HG02763 (cell line): ENCODE measurements at regions not wholly inside any gene's neighbourhood (a gene's known extent, or its start where the extent isn't known, plus 50 kb on each side); places are given as distances from the start of the nearest gene placed in this dataset.
"Not testable (repeated sequence)": the region's sequence is repeated elsewhere in the genome, so short reads cannot be mapped to it uniquely, and the experiment has no call there.

Source experiments
- ATAC-seq: cut with Tn5 transposase; IDR thresholded peaks from one replicate; pipeline ENCODE4 v1.9.1; 2021; ENCODE audit warnings: mild to moderate bottlenecking, moderate library complexity; ENCODE audit not compliant: unreplicated experiment

DNA sequence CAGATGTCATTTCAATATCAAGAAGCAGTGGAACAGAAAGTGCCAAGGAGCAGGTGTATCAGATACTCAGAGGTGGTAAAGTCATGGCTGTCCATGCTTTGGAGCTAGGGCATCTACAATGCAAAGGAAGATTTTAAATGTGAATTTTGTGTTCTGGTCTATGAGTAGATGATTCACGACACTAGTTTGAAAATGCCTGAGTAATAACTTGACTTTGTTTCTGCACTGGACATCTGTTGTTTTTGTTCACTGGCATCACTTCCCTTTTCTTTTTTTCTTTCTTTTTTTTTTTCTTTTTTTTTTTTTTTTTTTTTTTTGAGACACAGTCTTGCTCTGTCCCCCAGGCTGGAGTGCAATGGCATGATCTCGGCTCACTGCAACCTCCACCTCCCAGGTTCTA, 460.7 kb upstream of the PAPPA start:
- ATAC-seq: not testable (repeated sequence)

DNA sequence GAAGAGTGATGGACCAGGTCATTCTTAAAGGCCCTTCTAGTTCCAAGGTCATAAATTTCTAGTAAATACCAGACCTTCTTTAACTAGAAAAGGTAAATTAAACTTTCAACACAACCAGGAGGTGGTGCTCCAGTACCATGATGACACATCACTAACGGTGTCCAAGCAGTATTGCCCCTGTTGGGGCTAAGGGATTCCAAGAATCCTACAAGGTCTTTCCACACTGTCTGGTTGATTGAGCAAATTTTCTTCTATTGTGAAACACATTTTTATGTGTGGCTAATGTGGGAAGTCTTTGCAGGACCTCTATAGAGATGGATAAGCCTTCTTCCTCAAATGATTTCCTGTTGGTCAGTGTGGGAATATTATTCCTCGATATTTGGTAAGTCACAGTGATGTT, 459.6 kb upstream of the PAPPA start:
- ATAC-seq: no peak

DNA sequence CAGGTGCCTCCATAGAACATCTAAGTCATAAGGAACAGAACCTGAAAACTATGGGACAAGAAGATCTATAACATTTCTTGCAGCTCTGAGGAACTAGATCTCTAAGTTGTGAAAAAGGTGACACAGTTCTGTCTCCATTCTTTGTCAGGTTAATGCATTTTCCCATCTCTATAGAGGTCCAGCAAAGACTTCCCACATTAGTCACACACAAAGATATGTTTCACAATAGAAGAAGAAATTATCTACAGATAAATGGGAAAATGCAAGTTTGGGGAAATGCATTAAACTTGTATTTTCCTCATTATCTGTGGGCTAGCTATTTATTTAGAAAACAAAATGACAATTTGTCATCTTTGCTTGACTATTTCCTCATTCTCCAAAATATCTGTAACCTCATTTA, 458.6 kb upstream of the PAPPA start:
- no peak for ATAC-seq

DNA sequence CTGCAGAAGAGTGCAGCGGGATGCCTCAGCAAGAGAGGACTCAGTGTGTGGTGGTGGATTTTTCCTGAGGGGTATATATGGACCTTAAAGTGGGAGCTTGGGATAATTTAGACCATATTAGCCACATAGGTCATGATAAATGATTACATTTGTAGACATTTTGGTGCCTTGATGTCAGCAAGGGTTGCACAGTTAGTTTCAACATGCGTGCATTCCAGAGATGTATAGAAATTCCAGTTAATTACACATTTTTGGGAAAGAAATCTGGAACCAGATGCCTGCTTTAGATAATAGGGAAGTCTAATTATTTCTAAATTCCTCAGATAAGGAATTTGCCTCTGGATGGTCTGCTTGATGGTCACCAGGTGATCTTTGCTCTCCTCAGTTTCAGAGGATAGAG, 440.6 kb upstream of the PAPPA start:
- ATAC-seq: no peak

DNA sequence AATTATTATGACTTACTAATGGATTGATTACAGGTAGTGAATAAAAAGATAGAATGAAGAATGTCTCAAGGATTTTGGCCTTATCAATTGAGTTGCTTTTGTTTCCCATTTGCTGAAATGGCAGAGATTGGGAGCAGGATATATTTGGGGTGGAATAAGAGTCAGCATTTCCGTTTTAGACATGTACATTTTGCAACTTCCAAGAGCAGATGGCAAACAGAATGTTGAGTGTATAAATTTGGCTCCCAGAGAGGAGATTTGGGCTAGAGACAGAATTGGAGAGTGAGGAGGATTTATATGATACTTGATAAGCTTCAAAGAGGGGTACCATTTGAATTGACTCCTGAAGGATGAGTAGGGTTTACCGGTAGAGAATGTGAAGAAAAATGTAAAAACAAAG, 437.9 kb upstream of the PAPPA start:
- no peak for ATAC-seq

DNA sequence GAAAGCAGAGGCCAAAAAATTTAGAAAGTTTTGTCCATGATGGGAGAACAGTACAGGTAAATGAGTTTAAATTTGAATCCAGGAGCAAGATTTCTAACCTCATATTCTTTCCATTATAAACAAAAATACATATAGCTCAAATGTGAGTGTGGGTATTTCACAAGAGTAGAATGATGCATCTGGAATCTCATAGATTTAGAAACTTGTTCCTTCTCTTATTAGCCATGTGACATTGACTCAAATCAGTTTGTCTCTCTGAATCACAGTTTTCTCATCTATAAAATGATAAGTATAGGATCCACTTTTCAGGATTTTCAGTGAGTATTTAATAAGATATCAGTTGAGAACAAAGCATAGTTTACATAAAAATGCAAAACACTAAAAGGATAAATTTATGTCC, 436.3 kb upstream of the PAPPA start:
- ATAC-seq: no peak

DNA sequence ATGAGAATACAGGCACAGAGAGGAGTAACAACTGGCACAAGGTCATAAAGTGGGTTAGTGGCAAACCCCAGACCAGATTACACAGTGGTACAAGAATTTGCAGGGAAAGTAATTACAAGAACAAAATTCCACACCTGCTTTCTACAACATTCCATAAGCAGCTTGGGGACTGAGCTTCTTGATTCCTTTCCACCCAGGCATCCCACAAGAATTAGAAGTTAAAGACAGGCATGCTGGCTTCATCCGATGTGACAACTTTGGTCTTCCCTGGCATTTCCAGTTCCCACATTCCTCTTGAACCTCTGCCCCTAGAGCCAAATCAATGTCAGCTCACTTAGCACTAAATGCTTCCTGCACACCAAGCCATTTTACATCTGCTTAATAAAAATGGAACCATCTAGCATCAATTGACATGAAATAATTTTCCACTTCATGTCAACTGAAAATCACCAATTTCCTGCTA, 435.8 kb upstream of the PAPPA start:
- ATAC-seq: no peak

DNA sequence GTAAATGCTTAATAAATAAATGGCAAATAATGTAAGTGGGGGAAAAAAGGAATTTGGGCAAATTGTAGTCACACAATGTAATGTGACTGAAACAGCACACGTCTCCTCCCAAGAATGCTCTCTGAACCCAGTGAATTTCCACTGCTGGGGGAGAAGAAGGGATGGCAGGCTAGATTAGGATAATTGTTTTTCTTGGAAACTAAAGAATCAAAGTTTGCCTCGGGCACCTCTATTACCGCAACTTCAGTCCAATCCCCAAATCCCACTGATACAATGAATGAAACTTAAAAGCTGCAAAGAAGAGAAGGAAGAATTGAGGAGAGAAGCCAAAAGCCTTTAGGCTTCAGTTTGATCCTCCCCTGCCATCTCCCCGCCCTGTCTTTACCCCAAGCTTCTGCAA, 423.2 kb upstream of the PAPPA start:
- ATAC-seq: no peak

DNA sequence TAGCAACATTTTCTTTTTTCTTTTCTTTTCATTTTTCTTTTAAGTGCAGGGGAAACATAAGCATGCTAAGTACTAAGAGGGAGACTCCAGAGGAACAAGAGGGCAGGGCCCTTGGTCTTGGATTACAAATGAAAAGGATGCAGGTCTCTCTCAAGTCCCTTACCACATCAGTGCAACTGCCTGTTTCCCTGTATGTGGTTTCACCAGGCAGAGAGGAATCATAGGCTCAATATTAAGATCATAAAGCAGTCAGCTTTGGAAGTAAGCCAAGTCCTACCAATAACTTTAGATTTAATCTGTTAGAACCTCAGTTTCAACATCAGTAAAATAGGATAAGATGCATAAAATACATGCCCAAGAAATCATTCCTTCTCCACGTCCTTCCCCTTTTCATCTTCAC, 422.7 kb upstream of the PAPPA start:
- ATAC-seq: no peak

DNA sequence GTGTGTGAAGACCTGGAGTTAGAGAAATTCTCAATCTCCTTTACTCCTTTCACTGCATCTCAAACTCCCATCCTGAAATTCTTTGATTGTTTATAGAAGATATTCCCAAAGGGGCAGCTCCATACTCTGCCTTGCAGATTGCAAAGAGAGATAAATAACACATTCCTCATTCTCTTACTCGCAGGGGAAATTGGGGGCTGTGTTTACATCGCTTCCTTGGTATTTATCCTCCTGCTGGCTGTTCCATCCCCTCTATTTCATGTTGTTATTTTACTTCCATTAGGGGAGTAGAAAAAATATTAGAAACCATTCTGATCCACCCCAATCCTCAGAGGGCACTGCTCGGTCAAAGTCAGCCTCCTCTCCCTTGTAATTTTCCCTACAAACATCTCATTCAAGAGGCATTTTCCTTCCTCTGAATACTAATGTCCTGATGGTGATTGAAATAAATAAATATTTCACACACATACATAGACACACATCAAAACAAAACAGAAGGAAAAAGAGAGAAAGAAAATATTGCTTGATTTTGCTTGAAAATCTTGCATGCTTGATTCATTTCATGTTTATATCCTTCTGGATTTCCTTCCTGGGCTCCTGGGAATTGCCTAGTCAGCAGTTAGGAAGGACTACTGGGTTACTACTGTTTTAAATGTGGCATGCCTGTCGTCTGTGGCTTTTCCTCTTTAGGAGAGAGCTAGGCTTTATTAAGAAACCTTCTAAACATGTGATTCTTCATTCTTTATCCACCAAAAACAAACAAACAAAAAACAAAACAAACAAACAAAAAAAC, 420.1 kb upstream of the PAPPA start:
- ATAC-seq: no peak

DNA sequence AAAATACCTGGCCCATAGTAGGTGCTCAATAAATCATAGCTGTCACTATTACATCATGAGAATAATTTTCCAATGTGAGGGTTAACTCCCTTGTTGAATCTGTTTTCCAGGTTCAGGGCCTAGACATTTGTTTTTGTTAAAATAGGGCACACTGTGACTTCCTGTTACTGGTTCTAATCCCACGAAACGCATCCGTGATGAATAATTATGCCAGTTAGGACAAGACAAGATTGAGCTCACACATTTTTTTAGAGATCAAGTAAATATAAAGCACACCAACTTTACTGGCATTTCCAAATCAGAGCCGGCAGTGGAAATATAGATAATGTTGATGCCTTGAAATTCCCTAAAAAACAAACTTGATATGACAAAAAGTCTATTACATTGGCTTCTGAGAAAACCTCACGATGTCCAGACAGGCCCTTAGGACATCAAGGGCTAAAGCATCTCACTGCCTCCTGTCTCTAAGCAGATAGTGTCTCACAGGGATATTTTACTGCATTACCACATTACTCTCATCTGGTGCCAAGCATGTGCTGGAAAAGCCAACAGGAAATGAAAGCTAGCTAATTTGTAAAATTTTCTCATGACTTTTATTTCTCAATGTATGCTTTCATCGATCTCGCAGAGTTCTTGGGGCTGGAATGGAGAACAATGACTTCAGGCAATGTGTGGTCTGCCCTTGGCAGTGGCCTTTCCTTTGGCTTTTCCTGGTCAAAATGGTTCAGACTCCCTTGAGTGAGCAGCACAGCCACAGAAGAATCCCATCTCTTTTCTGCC, 414.3 kb upstream of the PAPPA start:
- ATAC-seq: no peak

DNA sequence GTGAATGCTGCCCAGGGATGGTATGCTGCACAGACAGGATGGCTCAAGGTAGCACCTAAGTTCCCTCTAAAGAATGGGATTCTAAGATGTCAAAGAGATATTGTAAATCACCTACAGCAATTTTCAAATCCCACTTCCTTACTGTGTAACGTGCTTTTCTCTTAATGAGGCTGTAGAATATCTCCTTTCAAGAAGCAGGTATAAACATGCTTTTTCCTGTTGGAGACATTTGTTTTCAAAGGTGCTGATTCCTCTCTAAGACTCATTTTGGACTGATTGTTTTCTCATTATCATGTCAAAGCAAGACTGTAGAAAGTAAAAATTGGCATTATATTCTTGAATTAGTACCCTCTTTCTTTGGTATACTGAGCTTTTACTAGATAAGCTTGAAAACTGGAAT, 412.6 kb upstream of the PAPPA start:
- no peak for ATAC-seq

DNA sequence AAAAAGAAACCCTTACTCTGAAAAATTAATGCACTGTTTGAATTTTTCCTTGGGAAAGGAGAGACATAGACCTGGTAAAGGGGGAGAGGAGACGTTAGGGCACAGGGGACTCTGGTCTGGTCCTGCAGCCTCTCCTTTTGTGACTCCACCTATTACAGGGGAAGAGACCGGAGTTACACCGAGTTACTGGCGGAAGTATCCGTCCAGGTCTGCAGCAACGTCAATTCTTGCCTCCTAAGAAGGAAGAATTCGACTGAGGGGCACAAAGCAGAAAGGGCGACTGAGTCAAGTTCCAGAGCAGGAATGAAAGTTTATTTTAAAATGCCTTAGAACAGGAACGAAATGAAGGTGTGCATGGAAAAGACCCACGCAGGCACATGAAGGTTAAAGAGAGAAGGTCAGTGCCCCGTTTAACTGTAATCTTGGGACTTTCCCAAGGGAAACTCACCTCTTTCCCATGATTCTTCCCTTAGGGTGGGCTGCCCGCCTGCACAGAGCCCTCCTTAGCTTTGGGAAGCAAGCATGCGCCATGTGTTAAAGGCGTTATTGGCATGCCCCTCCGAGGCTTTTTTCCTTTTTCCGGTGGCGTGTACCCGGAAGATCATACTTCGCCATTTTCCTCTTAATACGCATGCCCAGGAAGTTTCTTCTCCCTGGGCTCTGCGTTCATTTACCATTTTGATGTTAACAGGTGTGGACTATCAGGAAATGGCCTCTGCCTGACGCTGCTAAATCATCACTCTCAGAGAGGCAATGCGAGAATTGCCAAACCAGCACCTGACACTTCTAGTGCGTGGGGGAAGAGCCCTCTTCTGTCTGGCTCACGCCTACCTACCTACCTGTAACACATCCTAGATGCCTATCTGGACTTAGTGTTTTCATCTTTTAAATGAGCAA, 409.6 kb upstream of the PAPPA start:
- no peak for ATAC-seq

DNA sequence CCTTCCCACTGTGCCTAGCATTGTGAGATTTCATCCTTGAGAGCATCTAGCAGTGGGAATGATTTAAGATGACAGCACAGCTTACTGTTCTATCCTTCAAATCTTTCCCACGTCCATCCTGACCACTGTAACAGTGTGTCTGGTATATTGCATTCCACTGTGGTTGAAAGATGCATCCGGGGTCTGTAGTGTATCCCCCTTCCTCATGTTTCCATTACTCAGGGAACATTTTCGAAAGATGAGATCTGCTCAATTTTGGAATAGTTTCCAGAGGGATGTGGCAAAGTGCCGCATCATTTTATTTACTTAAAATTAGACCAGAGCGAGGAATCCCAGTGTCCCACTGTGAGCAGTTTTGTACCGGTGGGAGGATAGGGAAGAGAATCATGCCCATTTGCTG, 407.1 kb upstream of the PAPPA start:
- ATAC-seq: no peak

DNA sequence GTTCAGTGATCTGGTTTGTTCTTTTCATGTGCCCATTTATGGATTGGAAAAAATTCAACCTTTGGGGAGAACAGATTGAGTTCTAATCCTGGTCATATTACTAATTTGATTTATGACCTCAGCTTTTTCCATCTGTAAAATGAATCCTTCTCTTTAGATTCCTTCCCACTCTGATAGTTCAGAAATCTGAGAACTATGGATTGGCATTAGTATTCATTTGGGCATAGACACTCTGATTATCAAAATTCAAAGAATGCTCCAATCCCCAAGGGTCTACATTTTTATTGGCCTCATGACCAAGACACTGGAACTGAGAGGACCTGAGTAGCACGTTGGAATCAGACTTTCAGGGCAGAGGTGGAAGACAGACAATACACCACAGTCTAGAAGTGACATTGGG, 405.9 kb upstream of the PAPPA start:
- ATAC-seq: no peak

DNA sequence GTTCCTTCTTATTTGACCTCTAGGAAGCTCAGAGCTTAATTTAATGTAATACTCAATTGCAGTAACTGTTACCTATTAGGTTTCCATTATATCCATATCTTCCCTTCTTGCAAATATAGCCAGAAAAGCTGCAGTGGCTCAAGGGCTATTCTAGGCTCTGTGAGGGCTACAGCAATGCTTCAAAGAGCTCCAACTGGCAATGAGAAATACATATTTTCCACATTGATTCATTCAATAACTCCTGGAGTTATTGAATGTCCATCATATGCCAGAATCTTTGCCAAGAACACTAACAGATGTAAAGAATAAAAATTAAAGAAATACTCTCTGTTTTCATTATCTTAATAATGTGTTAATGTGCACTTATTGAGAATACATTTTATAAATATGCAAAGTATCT, 396.9 kb upstream of the PAPPA start:
- ATAC-seq: no peak

DNA sequence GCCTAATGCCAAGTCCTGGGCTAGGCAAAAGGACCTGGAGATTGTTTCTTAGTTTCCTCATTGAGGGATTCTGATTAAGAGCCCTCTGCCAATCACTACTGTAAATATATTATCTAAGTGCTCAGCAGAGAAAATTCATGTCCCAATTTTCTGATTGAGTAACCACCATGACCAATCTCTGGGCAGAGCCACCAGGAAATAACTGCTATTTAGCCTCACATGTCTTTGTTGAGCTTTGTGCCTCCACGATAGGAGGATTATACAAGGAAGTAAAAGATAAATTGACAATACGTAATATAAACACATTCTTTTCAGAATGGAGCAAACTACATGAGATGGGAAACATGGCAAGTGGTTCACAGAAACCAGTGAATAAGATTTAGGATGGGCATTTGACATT, 396.1 kb upstream of the PAPPA start:
- no peak for ATAC-seq

DNA sequence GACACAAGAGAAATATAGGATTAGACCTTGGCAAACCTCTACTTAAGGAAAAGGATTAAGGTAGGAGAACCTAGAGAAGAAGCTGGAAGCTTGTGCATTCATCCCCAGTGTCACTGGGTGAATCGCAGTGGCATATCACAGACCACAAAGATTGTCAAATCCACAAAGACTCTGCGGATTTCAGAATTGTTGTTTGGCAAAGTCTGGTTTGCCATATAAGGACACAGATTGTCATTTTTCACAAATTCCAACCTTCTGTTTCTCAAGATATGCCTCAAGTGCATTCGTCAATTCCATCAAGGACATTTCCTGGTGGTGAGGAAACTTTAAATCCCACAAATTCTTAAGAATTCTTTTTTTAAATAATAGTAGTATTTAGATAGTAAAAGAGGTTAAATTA, 395.1 kb upstream of the PAPPA start:
- ATAC-seq: no peak

DNA sequence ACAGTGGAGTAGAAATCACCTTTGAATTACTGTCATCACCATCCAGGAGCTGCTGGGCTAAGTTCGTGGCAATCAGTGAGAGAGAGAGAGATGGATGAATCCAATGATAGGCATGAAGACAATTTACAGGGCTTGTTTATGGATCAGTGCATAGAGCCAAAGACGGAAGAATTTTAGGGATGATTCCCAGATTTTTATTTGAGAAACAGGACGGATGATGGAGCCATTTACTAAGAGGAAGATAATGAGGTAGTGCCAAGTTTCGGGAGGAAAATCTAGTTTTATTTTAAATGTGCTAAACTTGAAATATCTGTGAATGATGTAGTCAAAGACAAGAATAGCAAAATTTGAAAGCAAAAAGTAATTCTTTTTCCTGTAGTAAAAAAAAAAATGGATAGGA, 394.2 kb upstream of the PAPPA start:
- no peak for ATAC-seq

DNA sequence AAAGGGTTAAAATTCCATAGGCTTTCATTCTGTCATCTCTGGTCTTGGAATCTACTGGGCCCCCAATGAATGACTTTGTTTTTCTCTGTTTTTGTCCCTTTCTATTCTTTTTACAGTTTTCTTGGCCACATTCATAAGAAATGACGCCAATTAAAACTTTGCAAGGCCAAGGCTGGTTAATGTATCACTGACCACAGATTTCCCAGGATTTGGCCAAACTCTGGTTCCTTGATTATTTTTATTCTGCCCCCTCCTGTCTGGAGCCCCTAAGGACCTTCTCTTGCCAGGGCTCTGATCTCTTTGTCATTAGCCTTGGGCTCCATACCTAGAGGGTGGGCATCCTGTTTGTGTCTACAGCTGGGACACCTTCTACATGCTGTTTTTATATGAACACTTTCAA, 388.9 kb upstream of the PAPPA start:
- ATAC-seq: no peak

DNA sequence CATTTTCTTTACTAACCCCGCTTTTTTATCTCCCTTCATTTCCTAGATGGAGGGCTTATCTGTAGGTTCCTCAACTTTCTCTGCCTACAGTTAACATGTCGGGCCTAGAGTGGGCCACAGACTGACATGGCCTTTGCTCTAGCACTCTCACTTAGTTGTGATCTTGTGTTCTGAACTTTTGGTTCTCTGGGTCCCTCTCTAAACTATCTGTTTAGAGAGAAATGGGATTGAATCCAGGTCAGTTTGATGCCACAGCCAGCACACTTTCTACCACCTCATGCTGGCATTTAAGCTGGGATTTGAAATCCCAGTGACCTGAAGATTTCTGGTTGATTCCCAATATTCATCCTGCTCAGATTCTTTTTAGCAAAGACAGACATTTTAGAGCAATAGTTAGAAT, 388.5 kb upstream of the PAPPA start:
- no peak for ATAC-seq
